ENCODE measurements at regions not wholly inside any gene's neighbourhood (a gene's known extent, or its start where the extent isn't known, plus 50 kb on each side); places are given as distances from the start of the nearest gene placed in this dataset.
"Not testable (repeated sequence)": the region's sequence is repeated elsewhere in the genome, so short reads cannot be mapped to it uniquely, and the experiment has no call there.

DNA sequence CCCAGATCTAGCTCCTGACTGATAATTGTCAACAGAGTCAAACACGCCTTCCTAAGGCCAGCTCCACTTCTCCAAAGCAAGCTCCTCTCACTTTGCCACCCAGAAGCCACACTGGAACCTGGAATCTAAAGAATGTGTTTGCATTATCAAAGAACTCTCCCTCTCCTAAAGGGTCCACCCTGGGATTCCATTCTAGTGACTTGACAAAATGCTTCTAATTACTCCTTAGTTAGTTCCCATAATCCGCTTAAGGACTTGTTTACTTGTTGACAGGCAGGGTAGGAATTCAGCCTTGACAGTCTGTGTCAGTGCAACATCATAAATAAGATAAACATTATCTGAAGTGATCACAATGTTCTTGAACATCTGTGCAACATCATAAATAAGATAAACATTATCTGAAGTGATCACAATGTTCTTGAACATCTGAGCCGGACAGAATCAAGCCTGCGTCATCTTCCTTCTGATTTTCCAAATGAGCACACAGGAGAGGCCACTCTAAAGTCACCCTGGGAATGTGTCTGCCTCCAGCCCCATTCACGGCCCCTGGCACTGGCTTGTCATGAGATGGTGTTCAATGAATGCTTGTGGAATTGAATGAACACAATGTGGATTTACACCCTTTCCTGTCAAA is 512.1 kb downstream of the IRS2 start:
- Mint-ChIP-seq H3K36me3 (ENCODE audit: low read depth) (no peaks in the 10 kb centered on the region), H3K9me3 (ENCODE audit: insufficient read depth) (no peaks in the 10 kb centered on the region), H3K4me3 (no peak overlapping the region), H3K27me3 (ENCODE audit: low read depth) (no peaks in the 10 kb centered on the region), H3K4me1 (ENCODE audit: low read depth) (no peaks in the 10 kb centered on the region), H3K27ac (no peak overlapping the region)
- CTCF ChIA-PET = no interaction called here
- ATAC-seq (no peak), DNase-seq (no peak)
- POLR2A ChIA-PET = no interaction called here

DNA sequence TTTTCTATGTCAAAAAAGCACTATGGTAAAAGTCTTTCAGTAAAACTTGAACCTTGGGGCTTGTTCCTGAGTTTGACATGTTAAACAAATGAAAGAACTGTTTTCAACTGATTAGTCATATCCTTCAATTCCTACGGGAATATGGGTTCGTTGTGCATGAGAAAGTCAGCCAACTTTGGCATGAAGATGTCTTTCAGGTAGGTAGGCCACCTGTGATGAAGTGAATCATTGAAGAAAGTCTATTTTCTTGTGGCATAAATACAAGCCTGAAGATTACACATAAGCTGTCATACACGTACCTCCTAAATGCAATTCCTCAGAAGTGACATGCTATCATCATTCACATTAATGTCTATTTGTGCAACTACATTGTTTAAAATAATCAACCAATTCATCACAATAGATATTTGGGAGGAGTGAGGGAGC is 513.0 kb downstream of the IRS2 start:
- CTCF ChIA-PET = no interaction called here
- H3K27me3 Mint-ChIP-seq (ENCODE audit: low read depth) = no peaks in the 10 kb centered on the region
- POLR2A ChIA-PET = no interaction called here
- no peaks in the 10 kb centered on the region for H3K9me3 Mint-ChIP-seq (ENCODE audit: insufficient read depth)
- H3K4me1 Mint-ChIP-seq (ENCODE audit: low read depth) = no peaks in the 10 kb centered on the region
- ATAC-seq = no peak
- no peak for DNase-seq
- H3K36me3 Mint-ChIP-seq (ENCODE audit: low read depth) = no peaks in the 10 kb centered on the region
- H3K4me3 Mint-ChIP-seq = no peak overlapping the region
- H3K27ac Mint-ChIP-seq = no peak overlapping the region

DNA sequence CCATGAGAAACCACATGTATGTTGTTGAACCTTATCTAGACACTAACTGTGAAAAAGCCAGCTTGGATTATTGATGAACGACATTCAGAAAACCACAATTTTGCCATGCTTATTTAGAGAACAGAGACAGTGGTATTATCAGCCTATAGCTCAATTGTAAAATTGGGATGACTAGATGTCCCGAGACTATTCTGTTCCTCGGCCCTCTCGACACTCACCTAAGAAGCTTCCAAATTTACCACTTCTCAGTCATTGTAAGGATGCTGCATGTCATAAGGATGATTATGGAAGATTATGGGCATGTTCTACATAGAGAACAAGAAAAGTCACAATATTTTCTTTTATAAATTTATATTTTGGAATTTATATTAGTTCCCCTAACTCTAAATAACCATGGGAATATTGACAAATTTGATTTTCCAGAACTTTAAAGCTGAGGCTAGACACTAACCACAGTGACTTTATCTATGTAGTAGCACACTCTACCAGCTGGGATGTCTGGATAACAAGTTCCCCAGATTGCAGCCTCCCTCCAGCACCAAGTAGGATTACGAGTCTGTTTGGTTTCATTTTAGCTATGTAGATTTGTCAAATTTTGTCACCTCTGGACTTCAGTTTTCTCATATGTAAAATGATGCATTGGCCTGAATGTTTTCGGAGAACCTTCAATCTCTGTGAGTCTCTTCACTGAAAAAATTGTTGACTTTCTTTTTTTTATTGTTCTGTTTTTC is 513.6 kb downstream of the IRS2 start:
- H3K9me3 Mint-ChIP-seq (ENCODE audit: insufficient read depth) = no peaks in the 10 kb centered on the region

DNA sequence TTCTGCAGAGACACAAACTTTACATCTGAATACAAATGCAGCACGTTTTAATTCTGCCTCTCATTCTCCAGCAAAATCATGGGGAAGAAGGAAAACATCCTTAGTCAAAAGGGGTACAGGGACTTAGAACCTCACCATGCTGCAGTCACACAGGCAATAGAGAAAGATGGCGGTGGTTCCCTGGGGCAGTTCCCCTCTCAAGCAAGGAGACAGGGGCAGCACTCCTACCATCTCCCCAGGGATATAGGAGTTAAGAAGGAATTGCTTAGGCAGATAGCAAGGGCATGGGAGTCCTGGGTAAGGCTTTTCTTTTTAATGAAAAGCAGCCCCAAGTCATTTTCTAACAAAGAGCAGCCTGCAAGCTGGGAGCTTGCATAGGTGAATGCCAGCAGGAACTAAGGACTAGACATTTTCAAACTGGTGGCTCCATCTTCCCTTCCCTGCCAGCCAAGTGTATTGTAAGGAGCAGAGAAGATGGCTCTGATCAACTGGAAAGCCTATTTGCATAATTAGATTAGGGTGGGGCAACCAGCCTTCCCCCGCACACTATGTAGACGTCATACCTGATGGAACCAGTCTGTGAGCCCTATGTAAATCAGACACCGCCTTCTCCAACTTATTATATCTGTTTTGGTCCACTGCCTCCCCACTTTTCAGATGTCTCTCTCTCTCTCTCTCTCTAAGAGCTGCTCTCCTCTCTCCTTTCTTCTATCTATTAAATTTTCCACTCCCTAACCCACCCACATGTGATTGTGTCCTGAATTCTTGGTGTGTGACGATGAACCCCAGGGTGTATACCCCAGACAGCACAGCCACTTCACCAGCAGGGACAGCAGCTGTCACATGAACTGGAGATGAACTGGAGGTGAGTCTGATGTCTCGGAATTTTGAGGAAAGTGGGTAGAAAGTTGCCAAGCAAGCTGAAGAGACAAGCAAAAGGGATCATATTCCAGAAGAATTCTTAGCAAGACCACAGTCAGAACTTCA is 514.5 kb downstream of the IRS2 start:
- Mint-ChIP-seq H3K27ac (no peak overlapping the region), H3K4me1 (ENCODE audit: low read depth) (no peaks in the 10 kb centered on the region), H3K4me3 (no peak overlapping the region), H3K36me3 (ENCODE audit: low read depth) (no peaks in the 10 kb centered on the region), H3K27me3 (ENCODE audit: low read depth) (no peaks in the 10 kb centered on the region), H3K9me3 (ENCODE audit: insufficient read depth) (no peaks in the 10 kb centered on the region)
- ChIA-PET POLR2A (no interaction called here), CTCF (no interaction called here)
- ATAC-seq (no peak), DNase-seq (no peak)

More for the DNA sequence above, 513.6 kb downstream of the IRS2 start:
- ATAC-seq = no peak
- ChIA-PET POLR2A (no interaction called here), CTCF (no interaction called here)
- no peaks in the 10 kb centered on the region for H3K27me3 Mint-ChIP-seq (ENCODE audit: low read depth)
- no peak overlapping the region for H3K27ac Mint-ChIP-seq
- DNase-seq = no peak
- no peaks in the 10 kb centered on the region for H3K4me1 Mint-ChIP-seq (ENCODE audit: low read depth)
- no peak overlapping the region for H3K4me3 Mint-ChIP-seq
- no peaks in the 10 kb centered on the region for H3K36me3 Mint-ChIP-seq (ENCODE audit: low read depth)

DNA sequence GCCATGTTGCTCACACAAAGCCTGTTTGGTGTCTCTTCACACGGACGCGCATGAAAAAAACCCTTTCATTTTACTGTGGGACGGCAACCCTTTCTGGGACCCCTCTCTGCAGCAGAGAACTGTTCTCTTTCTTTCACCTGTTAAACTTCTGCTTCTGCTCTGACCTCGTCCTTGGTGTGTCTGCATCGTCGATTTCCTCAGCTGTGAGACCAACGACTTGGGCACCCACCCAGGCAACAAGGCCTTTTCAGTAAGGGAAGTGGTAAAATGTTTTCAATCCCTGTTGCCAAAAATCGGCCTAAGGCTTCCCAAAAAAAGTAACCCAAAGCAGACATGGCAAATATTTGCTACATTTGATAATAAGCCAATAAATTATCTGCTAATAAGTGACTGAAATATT is 515.3 kb downstream of the IRS2 start:
- Mint-ChIP-seq H3K27me3 (ENCODE audit: low read depth) (no peaks in the 10 kb centered on the region), H3K36me3 (ENCODE audit: low read depth) (no peaks in the 10 kb centered on the region), H3K4me3 (no peak overlapping the region), H3K4me1 (ENCODE audit: low read depth) (no peaks in the 10 kb centered on the region), H3K9me3 (ENCODE audit: insufficient read depth) (no peaks in the 10 kb centered on the region), H3K27ac (no peak overlapping the region)
- DNase-seq = no peak
- no peak for ATAC-seq
- ChIA-PET CTCF (no interaction called here), POLR2A (no interaction called here)

DNA sequence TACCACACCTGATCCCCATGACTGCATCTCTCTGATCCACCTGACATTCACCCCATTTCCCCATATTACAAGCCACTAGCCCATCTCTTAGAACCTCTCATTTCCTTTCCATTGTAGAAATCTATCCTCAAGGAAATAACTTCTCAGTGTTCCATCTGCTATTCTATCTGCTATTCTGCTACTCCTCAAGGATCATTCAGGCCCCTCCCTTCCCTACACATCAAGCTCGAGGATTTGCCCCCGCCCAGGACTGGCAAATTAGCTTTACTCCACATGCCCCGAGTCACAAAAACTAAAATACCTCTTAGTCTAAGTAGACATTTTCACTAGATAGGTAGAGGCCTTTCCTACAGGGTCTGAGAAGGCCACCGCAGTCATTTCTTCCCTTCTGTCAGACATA is 517.0 kb downstream of the IRS2 start:
- ATAC-seq, CTCF ChIA-PET: not testable (repeated sequence)

DNA sequence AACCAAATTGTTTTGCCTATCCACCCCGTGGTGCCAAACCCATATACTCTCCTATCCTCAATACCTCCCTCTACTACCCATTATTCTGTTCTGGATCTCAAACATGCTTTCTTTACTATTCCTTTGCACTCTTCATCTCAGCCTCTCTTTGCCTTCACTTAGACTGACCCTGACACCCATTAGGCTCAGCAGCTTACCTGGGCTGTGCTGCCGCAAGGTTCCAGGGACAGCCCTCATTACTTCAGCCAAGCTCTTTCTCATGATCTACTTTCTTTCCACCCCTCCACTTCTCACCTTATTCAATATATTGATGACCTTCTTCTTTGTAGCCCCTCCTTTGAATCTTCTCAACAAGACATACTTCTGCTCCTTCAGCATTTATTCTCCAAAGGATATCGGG is 517.9 kb downstream of the IRS2 start:
- H3K9me3 Mint-ChIP-seq (ENCODE audit: insufficient read depth); H3K4me1 Mint-ChIP-seq (ENCODE audit: low read depth); H3K4me3 Mint-ChIP-seq; DNase-seq; H3K36me3 Mint-ChIP-seq (ENCODE audit: low read depth); H3K27me3 Mint-ChIP-seq (ENCODE audit: low read depth); ATAC-seq; H3K27ac Mint-ChIP-seq; POLR2A ChIA-PET; CTCF ChIA-PET: not testable (repeated sequence)

More for the DNA sequence above, 517.0 kb downstream of the IRS2 start:
- H3K36me3 Mint-ChIP-seq (ENCODE audit: low read depth); H3K4me1 Mint-ChIP-seq (ENCODE audit: low read depth); POLR2A ChIA-PET; DNase-seq; H3K9me3 Mint-ChIP-seq (ENCODE audit: insufficient read depth); H3K27me3 Mint-ChIP-seq (ENCODE audit: low read depth); H3K4me3 Mint-ChIP-seq; H3K27ac Mint-ChIP-seq: not testable (repeated sequence)

DNA sequence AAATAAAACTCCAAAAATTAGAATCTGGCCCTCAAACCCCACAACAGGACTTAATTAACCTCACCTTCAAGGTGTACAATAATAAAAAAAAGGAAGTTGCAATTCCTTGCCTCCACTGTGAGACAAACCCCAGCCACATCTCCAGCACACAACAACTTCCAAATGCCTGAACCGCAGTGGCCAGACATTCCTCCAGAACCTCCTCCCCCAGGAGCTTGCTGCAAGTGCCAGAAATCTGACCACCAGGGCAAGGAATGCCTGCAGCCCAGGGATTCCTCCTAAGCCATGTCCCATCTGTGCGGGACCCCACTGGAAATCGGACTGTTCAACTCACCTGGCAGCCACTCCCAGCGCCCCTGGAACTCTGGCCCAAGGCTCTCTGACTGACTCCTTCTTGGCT is 519.0 kb downstream of the IRS2 start:
- H3K27me3 Mint-ChIP-seq (ENCODE audit: low read depth); H3K36me3 Mint-ChIP-seq (ENCODE audit: low read depth); DNase-seq: not testable (repeated sequence)

DNA sequence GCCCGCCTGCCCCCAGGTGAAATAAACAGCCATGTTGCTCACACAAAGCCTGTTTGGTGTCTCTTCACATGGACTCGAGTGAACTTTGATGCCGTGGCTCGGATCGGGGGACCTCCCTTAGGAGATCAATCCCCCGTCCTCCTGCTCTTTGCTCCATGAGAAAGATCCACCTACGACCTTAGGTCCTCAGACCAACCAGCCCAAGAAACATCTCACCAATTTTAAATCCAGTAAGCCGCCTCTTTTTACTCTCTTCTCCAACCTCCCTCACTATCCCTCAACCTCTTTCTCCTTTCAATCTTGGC is 521.0 kb downstream of the IRS2 start:
- H3K27ac Mint-ChIP-seq; H3K9me3 Mint-ChIP-seq (ENCODE audit: insufficient read depth); POLR2A ChIA-PET; H3K4me3 Mint-ChIP-seq; H3K36me3 Mint-ChIP-seq (ENCODE audit: low read depth); ATAC-seq; CTCF ChIA-PET; DNase-seq; H3K4me1 Mint-ChIP-seq (ENCODE audit: low read depth); H3K27me3 Mint-ChIP-seq (ENCODE audit: low read depth): not testable (repeated sequence)

More for the DNA sequence above, 519.0 kb downstream of the IRS2 start:
- POLR2A ChIA-PET; H3K9me3 Mint-ChIP-seq (ENCODE audit: insufficient read depth); H3K4me3 Mint-ChIP-seq; H3K4me1 Mint-ChIP-seq (ENCODE audit: low read depth); CTCF ChIA-PET; ATAC-seq; H3K27ac Mint-ChIP-seq: not testable (repeated sequence)

DNA sequence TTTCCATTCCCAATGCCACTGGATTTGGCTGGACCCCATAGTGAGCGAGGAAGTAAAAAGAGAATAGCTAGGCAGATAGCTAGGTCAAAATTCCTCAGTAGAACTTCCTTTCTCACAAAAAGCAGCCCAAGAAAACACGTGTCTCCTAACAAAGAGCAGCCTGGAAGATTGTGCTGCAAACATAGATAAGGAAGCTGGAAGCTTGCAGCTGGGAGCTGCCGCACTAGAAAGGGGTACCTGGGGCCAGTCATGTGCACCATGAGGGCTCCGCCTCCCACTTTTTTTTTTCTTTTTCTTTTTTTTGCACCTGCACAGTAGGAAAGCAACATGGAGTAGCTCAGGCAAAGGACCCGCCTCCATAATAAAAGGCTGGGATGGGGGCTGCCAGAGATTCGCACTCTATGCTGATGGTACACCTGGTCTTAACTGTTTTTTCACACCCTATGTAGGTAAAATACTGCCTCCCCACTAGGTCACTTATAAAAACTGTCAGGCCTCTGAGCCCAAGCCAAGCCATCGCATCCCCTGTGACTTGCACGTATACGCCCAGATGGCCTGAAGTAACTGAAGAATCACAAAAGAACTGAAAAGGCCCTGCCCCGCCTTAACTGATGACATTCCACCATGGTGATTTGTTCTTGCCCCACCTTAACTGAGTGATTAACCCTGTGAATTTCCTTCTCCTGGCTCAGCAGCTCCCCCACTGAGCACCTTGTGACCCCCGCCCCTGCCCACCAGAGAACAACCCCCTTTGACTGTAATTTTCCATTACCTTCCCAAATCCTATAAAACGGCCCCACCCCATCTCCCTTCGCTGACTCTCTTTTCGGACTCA is 521.6 kb downstream of the IRS2 start:
- H3K27ac Mint-ChIP-seq; H3K4me3 Mint-ChIP-seq; DNase-seq; POLR2A ChIA-PET; H3K4me1 Mint-ChIP-seq (ENCODE audit: low read depth); H3K27me3 Mint-ChIP-seq (ENCODE audit: low read depth); H3K36me3 Mint-ChIP-seq (ENCODE audit: low read depth); H3K9me3 Mint-ChIP-seq (ENCODE audit: insufficient read depth); ATAC-seq: not testable (repeated sequence)
- CTCF ChIA-PET = interaction anchor here (0.6 kb wide), 1 partner anchor 200 kb away, joined by 3 read pairs; no protein-coding TSS in a partner anchor

DNA sequence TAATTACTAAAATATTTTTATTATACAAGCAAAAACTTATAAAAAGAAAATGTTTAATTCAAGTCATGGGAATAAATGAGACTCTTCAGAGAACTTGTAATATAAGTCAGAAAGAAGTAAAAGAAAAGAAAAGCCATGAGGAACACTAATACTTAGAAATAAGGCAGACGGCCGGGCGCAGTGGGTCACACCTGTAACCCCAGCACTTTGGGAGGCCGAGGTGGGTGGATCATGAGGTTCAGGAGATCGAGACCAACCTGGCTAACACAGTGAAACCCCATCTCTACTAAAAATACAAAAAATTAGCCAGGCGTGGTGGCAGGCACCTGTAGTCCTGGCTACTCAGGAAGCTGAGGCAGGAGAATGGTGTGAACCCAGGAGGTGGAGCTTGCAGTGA is 528.6 kb downstream of the IRS2 start:
- POLR2A ChIA-PET; H3K4me1 Mint-ChIP-seq (ENCODE audit: low read depth); DNase-seq; ATAC-seq; H3K9me3 Mint-ChIP-seq (ENCODE audit: insufficient read depth); H3K4me3 Mint-ChIP-seq; H3K27me3 Mint-ChIP-seq (ENCODE audit: low read depth); H3K36me3 Mint-ChIP-seq (ENCODE audit: low read depth); CTCF ChIA-PET; H3K27ac Mint-ChIP-seq: not testable (repeated sequence)
